Activated naive CD8-positive, alpha-beta T cell treated with anti-CD3 and anti-CD28 coated beads, Interleukin-2, amount 10 ng/mL, durations not matched to agents 7 days and 5 days (primary cell): ENCODE measurements at regions not wholly inside any gene's neighbourhood (a gene's known extent, or its start where the extent isn't known, plus 50 kb on each side); places are given as distances from the start of the nearest gene placed in this dataset.

Experiments
- ATAC-seq: fragments of 150-1000 bp; cut with Tn5 transposase; one replicate; pipeline ENCODE4 v1.10.0; 2021; ENCODE audit warnings: low read depth, moderate library complexity
- POLR2A ChIA-PET: fragments of 350-600 bp; sonication (Branson Sonifier 250); formaldehyde crosslinking; loops from one replicate; lab custom pipeline; 2021; ENCODE audit warnings: antibody characterized with exemption; lab: Charles Lee
- DNase-seq: peaks from one replicate; pipeline ENCODE4 v3.0.0; 2021
- H3K27ac Mint-ChIP-seq: one replicate; pipeline ENCODE4 v1.8.0; 2022; ENCODE audit warnings: mild to moderate bottlenecking, mixed read lengths
- H3K27me3 Mint-ChIP-seq: one replicate; pipeline ENCODE4 v1.8.0; 2022; ENCODE audit warnings: mild to moderate bottlenecking, moderate library complexity, mixed read lengths
- H3K36me3 Mint-ChIP-seq: one replicate; pipeline ENCODE4 v1.8.0; 2021; ENCODE audit warnings: mild to moderate bottlenecking, mixed read lengths
- H3K4me1 Mint-ChIP-seq: one replicate; pipeline ENCODE4 v1.8.0; 2021; ENCODE audit warnings: mixed read lengths
- H3K4me3 Mint-ChIP-seq: one replicate; pipeline ENCODE4 v1.8.0; 2022; ENCODE audit warnings: mild to moderate bottlenecking, moderate library complexity, mixed read lengths
- H3K9me3 Mint-ChIP-seq: one replicate; pipeline ENCODE4 v1.8.0; 2021; ENCODE audit warnings: mixed read lengths

DNA sequence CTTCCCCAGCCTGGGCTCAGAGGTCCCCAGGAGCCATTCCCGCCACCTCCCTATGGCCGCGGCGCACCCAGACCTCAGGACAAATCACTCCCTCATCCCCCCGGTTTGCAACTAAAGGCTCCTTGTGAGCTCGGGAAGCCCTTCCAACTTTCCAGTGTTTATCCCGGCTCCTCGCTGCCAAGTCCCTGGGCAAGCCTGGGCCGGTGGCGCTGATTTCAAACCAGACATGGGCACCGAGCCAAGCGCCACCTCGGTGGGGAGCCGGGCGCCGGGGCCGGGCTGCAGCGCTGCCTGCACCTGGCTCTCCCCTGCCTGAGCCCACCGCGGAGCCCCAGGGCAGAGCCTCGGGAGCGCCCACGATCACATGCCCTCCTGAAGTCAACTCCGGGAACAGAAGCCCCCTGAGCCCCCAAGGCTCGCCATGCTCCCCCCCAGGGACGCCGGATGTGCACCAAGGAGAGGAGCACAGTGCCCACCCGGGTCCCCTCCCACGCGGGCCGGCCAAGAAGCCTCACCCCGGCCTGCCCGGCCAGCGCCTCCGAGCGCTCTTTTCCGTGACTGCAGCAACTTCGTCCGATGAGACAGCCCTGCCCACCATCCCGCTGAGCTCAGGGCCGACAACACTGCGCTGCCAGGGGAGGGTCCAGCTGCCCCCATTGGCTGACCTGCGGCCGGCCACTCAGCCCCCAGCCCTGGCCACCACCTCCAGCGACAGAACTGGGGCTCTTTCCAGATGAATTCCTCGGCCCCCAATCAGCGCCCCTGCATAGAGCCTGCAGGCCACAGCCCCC lies 50.0 kb downstream of the NCOR2 start:
- no peak for ATAC-seq
- H3K4me3 Mint-ChIP-seq: no peak overlapping the region
- no peaks in the 10 kb centered on the region for H3K27me3 Mint-ChIP-seq
- POLR2A ChIA-PET: no interaction called here
- no peaks in the 10 kb centered on the region for H3K36me3 Mint-ChIP-seq
- no peaks in the 10 kb centered on the region for H3K9me3 Mint-ChIP-seq
- DNase-seq: no peak
- H3K4me1 Mint-ChIP-seq: peaks cover 4% of the 10 kb centered on the region
- no peak overlapping the region for H3K27ac Mint-ChIP-seq

DNA sequence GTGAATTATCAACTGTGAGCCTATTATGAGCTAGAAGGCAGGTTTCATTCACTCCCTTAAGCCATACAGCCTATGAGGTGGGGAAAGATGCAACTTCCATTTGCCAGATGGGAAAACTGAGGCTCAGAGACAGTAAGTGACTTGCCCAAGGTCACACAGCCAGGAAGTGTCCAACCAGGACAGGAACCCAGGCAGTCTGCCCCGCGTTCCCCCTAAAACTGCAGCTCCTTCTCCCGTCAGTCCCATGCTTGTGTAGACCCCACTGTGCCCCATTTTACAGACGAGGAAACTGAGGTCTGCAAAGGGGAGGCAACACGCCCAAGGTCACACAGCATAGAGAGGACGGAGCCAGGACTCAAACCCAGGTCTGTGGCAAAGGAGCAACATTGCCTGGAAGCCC lies 50.6 kb downstream of the NCOR2 start:
- H3K27me3 Mint-ChIP-seq: no peaks in the 10 kb centered on the region
- H3K4me1 Mint-ChIP-seq: peaks cover 7% of the 10 kb centered on the region
- no peaks in the 10 kb centered on the region for H3K9me3 Mint-ChIP-seq
- no peak overlapping the region for H3K4me3 Mint-ChIP-seq
- no peaks in the 10 kb centered on the region for H3K36me3 Mint-ChIP-seq
- POLR2A ChIA-PET: no interaction called here
- DNase-seq (no peak), ATAC-seq (no peak)
- H3K27ac Mint-ChIP-seq: no peak overlapping the region

DNA sequence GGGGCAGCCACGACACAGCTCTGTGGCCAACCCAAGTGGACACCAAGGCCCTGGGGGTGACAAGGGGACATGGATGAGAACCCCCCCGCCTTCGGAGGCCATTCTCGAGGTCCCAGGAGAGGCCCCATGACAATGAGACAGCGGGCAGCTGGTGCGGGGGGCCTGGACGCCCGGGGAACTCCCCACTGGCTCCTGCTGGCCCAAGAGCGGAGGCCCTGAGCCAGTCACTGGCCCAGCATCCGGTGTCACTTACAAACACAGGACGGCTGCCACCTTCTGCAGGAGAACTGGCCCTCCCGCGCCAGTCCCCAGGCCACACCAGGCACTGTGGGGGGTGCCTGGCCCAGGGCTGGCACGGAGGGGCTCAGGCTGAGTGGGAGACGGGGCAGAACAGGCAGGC lies 51.4 kb downstream of the NCOR2 start:
- no peak for DNase-seq
- Mint-ChIP-seq H3K4me3 (no peak overlapping the region), H3K36me3 (no peaks in the 10 kb centered on the region), H3K9me3 (no peaks in the 10 kb centered on the region), H3K27ac (no peak overlapping the region), H3K4me1 (peaks cover 7% of the 10 kb centered on the region), H3K27me3 (no peaks in the 10 kb centered on the region)
- POLR2A ChIA-PET: no interaction called here
- ATAC-seq: no peak

DNA sequence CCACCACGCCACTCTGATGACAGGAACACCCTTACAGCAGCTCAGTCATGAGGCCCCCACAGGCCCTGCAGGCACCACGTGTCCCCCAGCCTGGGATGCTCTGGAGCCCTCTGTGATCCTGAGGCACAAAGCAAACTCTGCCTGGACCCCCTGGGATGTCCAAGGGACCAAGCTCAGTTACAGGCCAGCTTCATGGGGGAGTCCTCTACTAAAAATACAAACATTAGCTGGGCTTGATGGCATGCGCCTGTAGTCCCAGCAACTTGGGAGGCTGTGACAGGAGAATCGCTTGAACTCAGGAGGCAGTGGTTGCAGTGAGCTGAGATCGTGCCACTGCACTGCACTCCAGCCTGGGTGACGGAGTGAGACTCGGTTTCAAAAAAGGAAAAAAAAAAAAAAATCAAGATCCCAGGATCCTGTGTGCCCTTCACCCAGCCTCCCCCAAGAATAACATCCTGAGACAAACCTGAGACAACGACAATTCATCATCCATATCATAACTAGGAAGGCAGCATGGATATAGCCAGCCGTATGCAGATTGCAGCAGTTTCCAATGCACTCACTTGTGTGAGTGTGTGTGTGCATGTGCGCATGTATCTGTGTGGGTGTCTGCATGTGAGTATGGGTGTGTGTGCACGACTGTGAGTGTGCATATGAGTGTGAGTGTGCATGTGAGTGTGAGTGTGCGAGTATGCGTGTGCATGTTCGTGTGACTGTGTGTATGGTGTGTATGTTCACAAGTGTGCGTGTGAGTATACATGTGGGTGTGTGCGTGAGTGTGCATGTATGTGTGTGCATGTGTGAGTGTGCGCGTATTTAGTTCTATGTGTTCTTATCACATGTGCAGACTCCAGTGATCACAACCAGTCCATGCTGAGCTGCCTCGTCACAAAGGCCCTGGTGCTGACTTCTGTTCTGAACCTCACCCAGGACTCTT lies 52.1 kb downstream of the NCOR2 start:
- H3K27me3 Mint-ChIP-seq: no peaks in the 10 kb centered on the region
- POLR2A ChIA-PET: interaction anchor here (0.6 to 0.9 kb wide), 2 partner anchors 49 to 649 kb away, joined by 4 to 6 read pairs; no protein-coding TSS in a partner anchor
- no peak overlapping the region for H3K27ac Mint-ChIP-seq
- no peaks in the 10 kb centered on the region for H3K36me3 Mint-ChIP-seq
- H3K4me1 Mint-ChIP-seq: peaks cover 5% of the 10 kb centered on the region
- H3K4me3 Mint-ChIP-seq: no peak overlapping the region
- DNase-seq: no peak
- no peaks in the 10 kb centered on the region for H3K9me3 Mint-ChIP-seq
- no peak for ATAC-seq

DNA sequence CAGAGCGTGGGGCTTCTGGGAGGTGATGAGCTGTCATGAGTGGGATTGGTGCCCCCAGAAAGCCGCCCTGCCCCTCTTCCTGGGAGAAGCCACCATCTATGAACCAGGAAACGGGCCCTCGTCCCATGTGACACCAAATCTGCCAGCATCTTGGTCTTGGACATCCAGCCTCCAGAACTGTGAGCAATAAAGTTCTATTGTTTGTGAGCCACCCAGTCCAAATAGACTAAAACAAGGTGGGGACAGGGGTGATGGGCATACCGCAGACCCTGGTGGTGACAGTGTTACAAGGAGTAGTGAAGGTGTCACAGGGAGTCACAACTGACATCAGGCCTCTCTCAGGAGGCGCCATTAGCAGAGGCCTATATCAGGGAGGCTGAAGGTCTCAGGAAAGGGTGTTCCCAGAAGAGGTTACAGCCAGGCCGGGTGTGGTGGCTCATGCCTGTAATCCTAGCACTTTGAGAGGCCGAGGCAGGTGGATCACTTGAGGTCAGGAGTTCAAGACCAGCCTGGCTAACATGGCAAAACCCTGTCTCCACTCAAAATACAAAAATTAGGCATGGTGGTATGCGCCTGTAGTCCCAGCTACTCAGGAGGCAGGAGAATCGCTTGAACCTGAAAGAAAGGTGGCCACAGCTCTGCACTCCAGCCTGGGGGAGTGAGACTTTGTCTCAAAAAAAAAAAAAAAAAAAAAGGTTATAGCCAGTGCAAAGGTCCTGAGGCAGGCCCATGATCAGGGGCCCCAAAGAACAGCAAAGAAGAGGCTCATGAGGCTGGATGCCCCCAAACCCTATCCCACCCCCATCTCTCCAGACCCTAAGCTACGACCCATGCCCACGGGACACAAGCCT lies 53.0 kb downstream of the NCOR2 start:
- Mint-ChIP-seq H3K36me3 (no peaks in the 10 kb centered on the region), H3K27ac (no peak overlapping the region), H3K9me3 (no peaks in the 10 kb centered on the region), H3K4me1 (peaks cover 5% of the 10 kb centered on the region), H3K4me3 (no peak overlapping the region), H3K27me3 (no peaks in the 10 kb centered on the region)
- POLR2A ChIA-PET: interaction anchor here (0.9 kb wide), 1 partner anchor 48 kb away, joined by 6 read pairs; no protein-coding TSS in a partner anchor
- DNase-seq (no peak), ATAC-seq (no peak)

DNA sequence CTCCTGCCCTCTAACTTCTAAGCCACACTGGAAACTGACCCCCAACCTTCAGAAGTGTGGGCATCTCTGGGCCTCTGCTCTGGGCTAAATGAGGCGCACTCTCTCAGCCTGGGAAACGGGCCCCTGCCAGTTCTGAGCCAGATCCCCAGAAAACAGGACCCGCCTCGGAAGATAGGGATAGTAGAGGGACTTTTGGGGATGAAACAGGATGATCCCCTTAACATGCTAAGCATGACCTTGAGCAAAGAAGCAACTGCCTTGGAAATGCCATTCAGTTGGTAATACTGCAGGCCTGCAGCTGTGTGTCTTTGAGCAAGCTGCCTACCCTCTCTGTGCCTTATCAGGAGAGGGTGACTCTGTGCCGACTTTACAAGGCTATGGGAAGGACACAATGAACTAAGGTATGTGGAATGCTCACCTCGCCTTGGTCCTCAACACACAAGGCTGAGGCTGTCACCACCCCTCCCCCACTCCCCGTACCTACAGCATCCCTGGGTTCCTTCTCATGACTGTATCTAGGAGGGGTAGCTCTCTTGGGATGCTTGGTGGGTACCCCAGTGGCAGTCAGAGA lies 54.0 kb downstream of the NCOR2 start:
- H3K27ac Mint-ChIP-seq: no peak overlapping the region
- no peaks in the 10 kb centered on the region for H3K9me3 Mint-ChIP-seq
- DNase-seq (no peak), ATAC-seq (no peak)
- H3K36me3 Mint-ChIP-seq: no peaks in the 10 kb centered on the region
- H3K27me3 Mint-ChIP-seq: no peaks in the 10 kb centered on the region
- H3K4me3 Mint-ChIP-seq: no peak overlapping the region
- POLR2A ChIA-PET: no interaction called here
- peaks cover 5% of the 10 kb centered on the region for H3K4me1 Mint-ChIP-seq

DNA sequence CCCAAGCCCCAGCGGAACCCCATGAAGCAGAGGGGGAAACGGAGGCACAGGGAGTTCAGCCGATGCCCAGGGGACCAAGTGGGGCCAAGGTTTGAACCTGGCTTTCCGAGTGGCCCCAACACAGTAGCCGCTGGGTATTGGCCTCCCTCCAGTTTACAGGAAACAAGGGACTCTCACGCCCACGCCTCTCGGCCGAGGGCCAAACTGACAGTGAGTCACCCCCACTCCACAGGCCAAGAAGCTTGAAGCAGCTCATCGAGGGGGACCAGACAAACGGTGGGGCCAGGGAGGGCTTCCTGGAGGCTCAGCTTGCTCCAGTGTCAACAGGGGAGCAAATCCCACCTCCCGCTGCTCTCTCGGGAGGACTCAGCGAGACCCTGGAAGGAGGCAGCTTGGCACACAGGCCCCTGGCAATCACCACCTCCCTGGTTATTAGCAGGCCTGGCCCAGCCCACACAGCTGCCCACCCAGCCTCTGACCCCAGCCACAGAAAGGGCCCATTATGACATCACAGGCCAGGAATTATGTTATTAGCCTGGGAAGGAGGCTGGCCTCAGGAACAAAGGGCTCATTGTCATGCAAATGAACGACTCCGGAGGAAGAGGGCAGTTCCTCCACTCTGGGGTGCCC lies 54.6 kb downstream of the NCOR2 start:
- Mint-ChIP-seq H3K36me3 (no peaks in the 10 kb centered on the region), H3K4me3 (no peak overlapping the region), H3K27ac (no peak overlapping the region), H3K4me1 (peaks cover 5% of the 10 kb centered on the region), H3K9me3 (no peaks in the 10 kb centered on the region), H3K27me3 (no peaks in the 10 kb centered on the region)
- ATAC-seq (no peak), DNase-seq (no peak)
- POLR2A ChIA-PET: no interaction called here

DNA sequence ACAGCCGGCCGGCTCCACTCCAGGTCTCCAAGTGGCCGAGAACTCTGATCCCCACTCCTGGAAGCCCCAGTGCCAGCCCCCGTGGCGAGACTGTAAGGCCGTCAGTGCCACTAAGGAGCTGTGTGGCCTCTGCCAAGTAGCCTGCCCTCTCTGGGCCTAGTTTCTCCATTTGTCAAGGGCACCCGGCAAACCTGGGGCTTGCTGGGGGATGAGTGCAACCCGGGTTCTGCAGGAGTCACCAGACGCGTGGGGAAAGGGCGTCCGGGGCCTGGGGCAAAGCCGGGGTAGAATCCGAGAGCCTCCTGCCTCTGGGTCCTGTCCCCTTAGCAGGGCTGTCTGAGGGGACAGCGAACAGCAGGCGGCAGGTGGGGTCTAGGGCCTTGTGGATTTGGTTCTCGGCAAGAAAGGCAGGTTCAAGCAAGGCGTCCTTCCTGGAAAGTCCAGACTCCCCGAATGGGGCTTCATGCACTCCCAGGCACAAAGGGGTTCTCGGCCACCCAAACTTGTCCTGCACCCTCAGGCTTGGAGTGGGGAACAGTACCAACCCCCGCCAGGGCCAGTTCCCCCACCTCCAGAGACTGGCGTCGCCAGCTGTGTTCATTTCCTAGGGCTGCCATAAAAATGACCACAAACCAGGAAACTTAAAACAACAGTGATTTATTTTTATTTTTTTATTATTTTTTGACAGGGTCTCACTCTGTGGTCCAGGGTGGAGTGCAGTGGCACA lies 56.0 kb downstream of the NCOR2 start:
- POLR2A ChIA-PET: no interaction called here
- Mint-ChIP-seq H3K4me3 (no peak overlapping the region), H3K27ac (no peak overlapping the region), H3K36me3 (no peaks in the 10 kb centered on the region), H3K9me3 (no peaks in the 10 kb centered on the region), H3K27me3 (no peaks in the 10 kb centered on the region), H3K4me1 (peaks cover 6% of the 10 kb centered on the region)
- ATAC-seq: no peak
- no peak for DNase-seq

DNA sequence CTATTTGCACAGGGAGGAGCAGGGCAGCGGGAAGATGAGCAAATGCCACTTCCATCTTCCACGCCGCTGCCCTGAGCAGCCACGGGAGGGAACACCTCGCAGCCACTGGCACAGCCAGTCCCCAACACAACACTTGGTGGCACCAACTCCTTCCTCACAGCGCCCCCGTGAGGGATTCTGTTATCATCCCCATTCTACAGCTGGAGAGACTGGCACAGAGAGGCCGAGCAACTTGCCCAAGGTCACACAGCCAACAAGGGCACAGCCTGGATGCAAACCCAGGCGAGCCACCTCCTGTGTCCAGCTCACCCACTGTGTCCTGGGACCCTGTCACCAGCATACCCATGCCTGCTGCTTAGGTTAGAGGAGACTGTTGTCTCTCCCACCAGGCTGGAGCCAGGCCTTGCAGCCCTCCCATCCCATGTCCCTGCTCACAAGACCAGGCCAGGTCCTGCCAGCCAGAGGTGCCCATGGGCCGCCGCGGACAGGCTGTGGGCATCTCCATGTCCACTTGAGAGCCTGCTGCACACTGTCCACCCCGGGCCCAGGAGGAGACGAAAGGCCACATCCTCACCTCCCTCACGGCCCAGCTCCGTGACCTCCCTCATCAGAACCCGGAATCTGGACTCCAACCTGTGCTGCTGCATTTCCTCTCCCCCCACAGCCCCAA lies 57.0 kb downstream of the NCOR2 start:
- no peak for ATAC-seq
- no peak overlapping the region for H3K27ac Mint-ChIP-seq

DNA sequence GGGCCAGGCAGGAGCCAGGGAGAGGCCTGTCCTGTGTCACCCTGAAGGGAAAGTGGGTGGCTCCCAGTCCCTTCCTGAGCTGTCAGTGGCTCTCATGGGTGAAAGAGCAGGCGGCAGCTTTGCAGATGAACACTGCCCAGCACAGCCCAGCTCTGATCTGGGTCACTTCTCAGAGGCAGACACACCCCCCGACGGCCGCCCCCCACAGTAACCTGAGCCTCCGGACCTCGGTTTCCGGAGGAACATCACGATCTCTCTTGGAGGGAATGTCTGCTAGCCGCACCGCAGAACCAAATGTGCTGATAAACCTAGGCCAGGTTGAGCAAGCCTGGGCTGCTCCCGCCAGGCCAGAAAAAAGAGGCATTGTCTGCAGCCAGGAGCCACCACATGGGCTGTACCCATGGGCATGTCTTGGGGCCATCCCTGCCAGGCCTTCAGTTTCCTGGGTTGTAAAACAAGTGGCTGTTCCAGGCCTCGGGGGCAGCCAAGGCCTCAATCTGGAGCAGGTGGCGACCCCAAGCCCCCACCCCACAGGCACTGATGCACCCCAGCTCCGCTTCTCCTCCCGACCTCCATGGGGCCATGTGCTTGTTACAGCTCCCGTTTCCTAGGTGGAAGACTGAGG lies 57.6 kb downstream of the NCOR2 start:
- no peak overlapping the region for H3K4me3 Mint-ChIP-seq
- peaks cover 6% of the 10 kb centered on the region for H3K4me1 Mint-ChIP-seq
- H3K27me3 Mint-ChIP-seq: no peaks in the 10 kb centered on the region
- no peak for ATAC-seq
- DNase-seq: no peak
- no peaks in the 10 kb centered on the region for H3K36me3 Mint-ChIP-seq
- H3K27ac Mint-ChIP-seq: no peak overlapping the region
- POLR2A ChIA-PET: no interaction called here
- H3K9me3 Mint-ChIP-seq: no peaks in the 10 kb centered on the region

More for the DNA sequence above, 57.0 kb downstream of the NCOR2 start:
- H3K9me3 Mint-ChIP-seq: no peaks in the 10 kb centered on the region
- H3K27me3 Mint-ChIP-seq: no peaks in the 10 kb centered on the region
- H3K4me1 Mint-ChIP-seq: peaks cover 6% of the 10 kb centered on the region
- POLR2A ChIA-PET: no interaction called here
- no peaks in the 10 kb centered on the region for H3K36me3 Mint-ChIP-seq
- no peak for DNase-seq
- no peak overlapping the region for H3K4me3 Mint-ChIP-seq

DNA sequence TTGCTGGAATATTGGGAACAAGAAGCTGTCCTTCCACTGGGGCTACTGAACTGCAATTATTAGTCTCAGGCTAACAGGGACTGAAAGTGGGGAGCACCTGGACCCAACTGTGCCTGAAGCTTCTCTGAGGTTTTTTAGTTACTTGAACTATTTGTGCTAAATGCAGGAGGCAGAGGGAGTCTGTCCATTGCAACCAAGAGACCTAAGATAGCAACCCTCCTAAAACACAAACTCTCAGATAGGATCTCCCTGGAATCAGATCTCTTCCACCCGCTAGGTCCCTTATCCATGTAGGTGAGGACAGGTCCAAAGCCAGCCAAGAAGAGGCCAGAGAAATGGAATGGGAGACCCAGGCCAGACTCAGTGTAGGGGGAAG lies 58.1 kb downstream of the NCOR2 start:
- Mint-ChIP-seq H3K9me3 (no peaks in the 10 kb centered on the region), H3K4me3 (no peak overlapping the region), H3K36me3 (no peaks in the 10 kb centered on the region), H3K27me3 (no peaks in the 10 kb centered on the region), H3K4me1 (peaks cover 6% of the 10 kb centered on the region), H3K27ac (no peak overlapping the region)
- POLR2A ChIA-PET: no interaction called here
- DNase-seq (no peak), ATAC-seq (no peak)
